Activated B cell treated with CpG ODN at 0.5 μM for 24 hours (primary cell): ENCODE measurements at regions not wholly inside any gene's neighbourhood (a gene's known extent, or its start where the extent isn't known, plus 50 kb on each side); places are given as distances from the start of the nearest gene placed in this dataset.

Experiments used
- ATAC-seq: fragments of 200-7000 bp; cut with Tn5 transposase; one replicate; pipeline ENCODE4 v1.10.0; 2021; ENCODE audit warnings: low read depth, mild to moderate bottlenecking, moderate library complexity
- CTCF ChIA-PET: fragments of 350-600 bp; sonication (Branson Sonifier 250); formaldehyde crosslinking; loops from one replicate; lab custom pipeline; 2021; ENCODE audit warnings: antibody characterized with exemption; lab: Charles Lee
- POLR2A ChIA-PET: fragments of 350-600 bp; sonication (Branson Sonifier 250); formaldehyde crosslinking; loops from one replicate; lab custom pipeline; 2021; ENCODE audit warnings: antibody characterized with exemption; lab: Charles Lee
- DNase-seq: peaks from one replicate; pipeline ENCODE4 v3.0.0; 2022
- H3K27ac Mint-ChIP-seq: one replicate; pipeline ENCODE4 v1.8.0; 2020; ENCODE audit warnings: mixed read lengths
- H3K27me3 Mint-ChIP-seq: one replicate; pipeline ENCODE4 v1.8.0; 2021; ENCODE audit warnings: mixed read lengths
- H3K36me3 Mint-ChIP-seq: one replicate; pipeline ENCODE4 v1.8.0; 2021; ENCODE audit warnings: low read depth, mixed read lengths
- H3K4me1 Mint-ChIP-seq: one replicate; pipeline ENCODE4 v1.8.0; 2021; ENCODE audit warnings: mixed read lengths
- H3K4me3 Mint-ChIP-seq: one replicate; pipeline ENCODE4 v1.8.0; 2020; ENCODE audit warnings: mild to moderate bottlenecking, mixed read lengths
- H3K9me3 Mint-ChIP-seq: one replicate; pipeline ENCODE4 v1.8.0; 2020; ENCODE audit warnings: mixed read lengths
- CTCF ChIP-seq: fragments of 200-600 bp; IDR thresholded peaks from one replicate; pipeline ENCODE4 v1.8.0; 2022; ENCODE audit warnings: antibody characterized with exemption, mild to moderate bottlenecking
- intact Hi-C: fragments of 100-400 bp; cut with micrococcal nuclease; formaldehyde crosslinking; loops from one replicate; pipeline ENCODE4 v1.15.1; 2024

DNA sequence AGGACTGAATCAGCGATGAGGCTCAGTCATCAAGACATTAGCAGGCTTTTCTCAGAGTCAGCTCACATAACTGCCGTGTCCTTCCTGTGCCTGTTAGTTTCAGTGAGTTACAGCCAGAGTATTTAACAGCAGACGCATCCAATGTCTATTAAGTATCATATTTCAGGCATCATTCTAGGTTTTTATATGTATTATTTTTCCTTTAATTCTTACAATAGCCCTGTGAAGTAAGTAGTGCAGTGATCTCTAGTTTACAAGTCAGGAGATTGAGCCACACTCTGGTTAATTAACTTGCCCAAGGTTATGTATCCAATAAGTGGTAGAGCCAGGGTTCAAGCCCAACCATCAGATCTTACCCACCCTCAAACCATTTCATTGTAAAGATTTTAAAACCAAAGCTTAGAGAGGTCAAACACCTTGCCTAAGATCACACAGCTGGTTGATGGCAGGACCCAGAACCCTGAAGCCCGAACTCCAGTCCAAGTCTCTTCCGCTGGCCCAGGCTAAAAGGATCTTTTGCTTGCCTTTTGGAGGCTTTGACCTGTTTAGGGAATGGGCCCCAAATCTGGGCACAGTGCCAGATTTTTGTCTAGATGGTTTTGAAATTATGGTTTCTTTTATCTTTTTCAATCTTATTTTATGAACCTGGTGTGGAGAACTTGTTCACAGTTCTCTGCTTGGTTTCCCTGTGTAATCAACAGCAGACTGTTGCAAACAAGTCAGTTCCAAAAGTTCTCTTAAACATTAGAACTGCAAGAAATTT lies 261.2 kb upstream of the CLINT1 start:
- Mint-ChIP-seq H3K9me3 (no peaks in the 10 kb centered on the region), H3K4me1 (peaks cover 13% of the 10 kb centered on the region), H3K36me3 (no peaks in the 10 kb centered on the region), H3K27me3 (peaks cover 7% of the 10 kb centered on the region), H3K27ac (no peak overlapping the region), H3K4me3 (no peak overlapping the region)
- intact Hi-C loops: no loop called here
- ChIA-PET POLR2A (interaction anchor here (0.8 kb wide), 1 partner anchor 563 kb away, joined by 4 read pairs; no protein-coding TSS in a partner anchor), CTCF (no interaction called here)
- no peak for TF ChIP-seq CTCF
- ATAC-seq (no peak), DNase-seq (no peak)

DNA sequence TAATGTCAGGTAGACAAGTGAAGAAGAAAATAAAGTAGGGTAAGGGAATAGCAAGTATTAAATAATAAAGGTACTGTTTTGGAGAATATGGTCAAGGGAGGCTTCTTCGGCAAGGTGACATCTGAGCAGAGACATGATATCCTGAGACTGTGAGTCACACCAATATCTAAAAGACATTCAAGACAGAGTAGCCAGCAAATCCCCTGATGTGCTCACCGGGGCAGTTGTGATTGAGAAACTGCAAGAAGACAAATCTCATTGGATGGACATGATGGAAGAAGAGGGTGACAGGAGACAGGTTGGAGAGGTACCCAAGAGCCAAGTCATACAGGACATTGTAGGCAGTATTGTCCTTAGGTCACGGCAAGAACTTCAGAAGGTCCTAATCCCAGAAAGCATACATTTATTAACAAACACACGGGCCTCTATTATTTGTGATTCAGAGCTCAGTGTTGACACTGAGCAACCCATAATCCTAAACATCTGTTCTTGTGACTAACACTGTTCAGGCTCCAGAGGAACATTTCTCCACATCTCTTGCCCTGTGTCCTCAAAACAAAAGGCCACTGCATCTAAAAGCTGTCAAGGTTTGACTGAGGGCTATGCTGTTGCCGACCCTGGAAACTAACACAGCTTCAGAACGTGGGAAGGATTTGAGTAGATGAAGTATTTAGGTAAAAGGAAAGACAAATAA lies 258.7 kb upstream of the CLINT1 start:
- no peak for DNase-seq
- TF ChIP-seq CTCF: no peak
- Mint-ChIP-seq H3K9me3 (peaks cover 8% of the 10 kb centered on the region), H3K36me3 (no peaks in the 10 kb centered on the region), H3K27ac (no peak overlapping the region), H3K27me3 (peaks cover 7% of the 10 kb centered on the region), H3K4me1 (peaks cover 6% of the 10 kb centered on the region), H3K4me3 (no peak overlapping the region)
- intact Hi-C loops: no loop called here
- ATAC-seq: no peak
- CTCF ChIA-PET: interaction anchor here (0.6 kb wide), 1 partner anchor 1203 kb away, joined by 3 read pairs; no protein-coding TSS in a partner anchor
- POLR2A ChIA-PET: no interaction called here

DNA sequence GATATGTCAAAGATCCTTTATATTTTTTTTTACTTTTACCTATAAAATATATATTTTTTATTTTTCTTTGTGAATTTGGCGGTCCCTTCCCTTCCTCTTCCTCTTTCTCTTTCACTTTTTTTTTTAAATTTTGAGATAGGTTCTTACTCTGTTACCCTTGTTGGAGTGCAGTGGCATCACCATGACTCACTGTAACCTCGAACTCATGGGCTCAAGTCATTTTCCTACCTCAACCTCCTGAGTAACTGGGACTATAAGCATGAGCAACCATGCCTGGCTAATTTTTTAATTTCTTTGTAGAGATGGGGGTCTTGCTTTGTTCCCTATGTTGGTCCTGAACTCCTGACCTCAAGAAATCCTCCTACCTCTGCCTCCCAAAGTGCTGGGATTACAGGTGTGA lies 258.0 kb upstream of the CLINT1 start:
- ATAC-seq (no peak), DNase-seq (no peak)
- CTCF ChIA-PET: no interaction called here
- Mint-ChIP-seq H3K9me3 (peaks cover 8% of the 10 kb centered on the region), H3K27me3 (peaks cover 7% of the 10 kb centered on the region), H3K4me1 (peaks cover 6% of the 10 kb centered on the region), H3K27ac (no peak overlapping the region), H3K36me3 (no peaks in the 10 kb centered on the region), H3K4me3 (no peak overlapping the region)
- no peak for TF ChIP-seq CTCF
- POLR2A ChIA-PET: no interaction called here
- intact Hi-C loops: no loop called here

DNA sequence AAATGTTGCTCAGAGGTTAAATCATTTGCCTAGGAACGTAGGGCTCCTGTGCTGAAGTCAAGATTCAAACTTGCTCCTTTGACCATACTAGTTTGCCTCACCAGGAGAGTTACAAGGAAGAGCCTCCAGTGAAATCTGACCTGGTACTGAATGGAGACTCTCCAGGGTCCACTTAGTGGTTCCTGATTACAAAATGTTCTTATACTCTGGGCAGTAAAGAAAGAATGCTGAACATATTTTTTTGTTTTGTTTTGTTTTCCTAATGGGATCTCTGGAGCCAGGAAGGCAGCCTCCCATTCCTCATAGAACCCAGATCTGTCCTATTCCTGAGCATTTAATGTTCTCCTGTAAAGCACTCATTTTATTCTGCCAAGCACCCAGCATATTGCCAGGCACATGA lies 256.5 kb upstream of the CLINT1 start:
- intact Hi-C loops: no loop called here
- Mint-ChIP-seq H3K36me3 (no peaks in the 10 kb centered on the region), H3K27me3 (peaks cover 7% of the 10 kb centered on the region), H3K27ac (no peak overlapping the region), H3K4me3 (no peak overlapping the region), H3K9me3 (peaks cover 8% of the 10 kb centered on the region), H3K4me1 (peaks cover 6% of the 10 kb centered on the region)
- no peak for DNase-seq
- ChIA-PET POLR2A (no interaction called here), CTCF (no interaction called here)
- no peak for ATAC-seq
- no peak for TF ChIP-seq CTCF

- ChIA-PET POLR2A (no interaction called here), CTCF (no interaction called here)
- no peak for TF ChIP-seq CTCF
- H3K4me1 Mint-ChIP-seq: no peaks in the 10 kb centered on the region
- no peaks in the 10 kb centered on the region for H3K36me3 Mint-ChIP-seq
- no peak overlapping the region for H3K4me3 Mint-ChIP-seq
- no peak for DNase-seq
- no peak for ATAC-seq
- H3K27me3 Mint-ChIP-seq: no peaks in the 10 kb centered on the region
- no peaks in the 10 kb centered on the region for H3K9me3 Mint-ChIP-seq
- no peak overlapping the region for H3K27ac Mint-ChIP-seq
- intact Hi-C loops: no loop called here
Measured at GRCh38 chr5:158108177-158108576, 249.2 kb upstream of the CLINT1 start.
